Left ventricle myocardium superior (tissue), 1 donor: ENCODE measurements at regions not wholly inside any gene's neighbourhood (a gene's known extent, or its start where the extent isn't known, plus 50 kb on each side); places are given as distances from the start of the nearest gene placed in this dataset. TPM values are rescaled to one million over a fixed set of nuclear protein-coding genes. Genes with fewer than 3 reads are reported as not detected.
A peak's percentile ranks its signal among the peaks of the same experiment; 100 is the strongest.

Experiments used
- ATAC-seq: fragments of 200-7000 bp; cut with Tn5 transposase; one replicate; pipeline ENCODE4 v1.9.1; 2020; ENCODE audit warnings: mild to moderate bottlenecking, moderate library complexity
- DNase-seq: peaks from one replicate; pipeline ENCODE4 v3.0.0-alpha.2; 2020
- intact Hi-C: fragments of 100-400 bp; cut with micrococcal nuclease; formaldehyde crosslinking; loops from one replicate; pipeline ENCODE4 v1.11.0; 2022
- microRNA-seq: library from miRNA; unstranded; fragments of <30 nt; microRNA quantifications from one replicate; pipeline ENCODE4 v1.2.0, GENCODE V29; 2020; ENCODE audit warnings: borderline number of aligned reads
- donor health status: DM: no; HTN: yes; CAD: no; lungs with severe emphysema.

GRCh38 chr5:82332886-82333615 is 54.9 kb upstream of the RPS23 start:
- DNase-seq (no peak), ATAC-seq (no peak)
- intact Hi-C loops = no loop called here

- intact Hi-C loops = no loop called here
- no peak for DNase-seq
- peak; percentile 44 for ATAC-seq
These were observed 54.1 kb upstream of the RPS23 start for GRCh38 chr5:82332064-82332855.

GRCh38 chr5:82331557-82331956 is 53.4 kb upstream of the RPS23 start:
- no peak for DNase-seq
- ATAC-seq = no peak
- intact Hi-C loops = no loop called here

- ATAC-seq (no peak), DNase-seq (no peak)
- intact Hi-C loops = no loop called here
These were observed 52.5 kb upstream of the RPS23 start for GRCh38 chr5:82330530-82331270.

GRCh38 chr5:82329393-82329792 is 51.2 kb upstream of the RPS23 start:
- intact Hi-C loops = no loop called here
- no peak for ATAC-seq

More at GRCh38 chr5:82329393-82329792, 51.2 kb upstream of the RPS23 start:
- DNase-seq = no peak

Small RNAs in the stretch of these regions (microRNA-seq; reads per million reads assigned to microRNA genes)
- not detected for gene MIR3977
